MM.1S (cell line): ENCODE measurements at regions not wholly inside any gene's neighbourhood (a gene's known extent, or its start where the extent isn't known, plus 50 kb on each side); places are given as distances from the start of the nearest gene placed in this dataset.
A peak's percentile ranks its signal among the peaks of the same experiment; 100 is the strongest.

Experiments used
- DNase-seq: peaks from one replicate; pipeline ENCODE4 v3.0.0-alpha.2; 2015
- H2AFZ ChIP-seq: fragments of 300-600 bp; sonication (generic); 2 replicates; pipeline ENCODE4 v1.6.0; 2016; ENCODE audit warnings: antibody characterized with exemption, low read length
- H3F3A ChIP-seq: fragments of 300-600 bp; sonication (generic); 2 replicates; pipeline ENCODE4 v1.6.1; 2016; ENCODE audit warnings: mild to moderate bottlenecking, antibody characterized with exemption, low read length, moderate library complexity, mixed read lengths; ENCODE audit not compliant: insufficient read depth
- H3K27ac ChIP-seq: fragments of 300-600 bp; sonication (generic); 2 replicates; pipeline ENCODE4 v1.5.1; 2016; ENCODE audit warnings: mild to moderate bottlenecking, low read length
- H3K27me3 ChIP-seq: fragments of 300-600 bp; sonication (generic); replicated peaks from 2 replicates; pipeline ENCODE4 v1.6.0; 2016; ENCODE audit warnings: low read length; ENCODE audit not compliant: insufficient read depth
- H3K36me3 ChIP-seq: fragments of 300-600 bp; sonication (generic); replicated peaks from 2 replicates; pipeline ENCODE4 v1.6.1; 2016; ENCODE audit warnings: mild to moderate bottlenecking, low read length, mixed read lengths; ENCODE audit not compliant: insufficient read depth
- H3K4me1 ChIP-seq: fragments of 300-600 bp; sonication (generic); 2 replicates; pipeline ENCODE4 v1.6.1; 2016; ENCODE audit warnings: low read length, mixed read lengths
- H3K4me2 ChIP-seq: fragments of 300-600 bp; sonication (generic); 2 replicates; pipeline ENCODE4 v1.6.0; 2016; ENCODE audit warnings: low read depth, low read length
- H3K4me3 ChIP-seq: fragments of 300-600 bp; sonication (generic); 2 replicates; pipeline ENCODE4 v1.5.1; 2016; ENCODE audit warnings: low read length, mixed read lengths
- H3K79me2 ChIP-seq: fragments of 300-600 bp; sonication (generic); 2 replicates; pipeline ENCODE4 v1.6.1; 2016; ENCODE audit warnings: mixed run types, low read length, mixed read lengths
- H3K9ac ChIP-seq: fragments of 300-600 bp; sonication (generic); 2 replicates; pipeline ENCODE4 v1.6.1; 2016; ENCODE audit warnings: low read length, mixed read lengths
- H3K9me2 ChIP-seq: fragments of 300-600 bp; sonication (generic); replicated peaks from 2 replicates; pipeline ENCODE4 v1.6.1; 2016; ENCODE audit warnings: mild to moderate bottlenecking, low read length, mixed read lengths; ENCODE audit not compliant: insufficient read depth
- H3K9me3 ChIP-seq: fragments of 300-600 bp; sonication (generic); replicated peaks from 2 replicates; pipeline ENCODE4 v1.6.1; 2016; ENCODE audit warnings: mild to moderate bottlenecking, low read length, mixed read lengths; ENCODE audit not compliant: insufficient read depth
- H4K20me1 ChIP-seq: fragments of 300-600 bp; sonication (generic); 2 replicates; pipeline ENCODE4 v1.6.1; 2016; ENCODE audit warnings: mild to moderate bottlenecking, low read length, moderate library complexity, mixed read lengths; ENCODE audit not compliant: insufficient read depth
- EZH2 ChIP-seq: fragments of 300-600 bp; sonication (generic); optimal IDR thresholded peaks from 2 replicates; pipeline ENCODE3; 2017; ENCODE audit warnings: low read depth, mild to moderate bottlenecking, antibody characterized with exemption, low read length, mixed read lengths
- EZH2phosphoT487 ChIP-seq: fragments of 300-600 bp; sonication (generic); IDR thresholded peaks from 2 replicates; pipeline ENCODE4 v1.6.1; 2018; ENCODE audit warnings: antibody characterized with exemption, low read length
- TF ChIP-seq, protein P1 (sequence below): fragments of 300-600 bp; sonication (generic); IDR thresholded peaks from 2 replicates; pipeline ENCODE4 v1.5.1; 2016; ENCODE audit warnings: antibody characterized with exemption, low read length, mixed read lengths

DNA sequence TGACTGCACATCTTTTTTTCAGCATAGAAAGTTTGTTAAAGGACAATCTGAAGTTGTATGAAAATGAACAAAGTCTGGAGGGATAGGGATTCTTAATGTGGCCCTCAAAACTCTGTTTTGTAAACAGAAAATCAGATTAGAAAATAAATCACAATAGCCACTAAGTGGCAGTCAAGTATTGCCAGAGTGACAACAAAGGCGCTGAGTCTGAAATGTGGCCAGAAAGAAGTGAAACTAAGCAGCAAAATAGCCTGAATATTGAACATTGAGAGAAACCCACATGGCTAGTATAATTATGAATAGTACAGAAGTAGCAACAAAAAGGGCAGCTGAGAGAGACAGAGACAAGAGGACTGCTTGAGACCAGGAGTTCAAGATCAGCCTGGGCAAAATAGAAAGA lies 81.1 kb upstream of the CT45A1 start:
- Histone ChIP-seq H3K9me2 (no peaks in the 10 kb centered on the region), H3K79me2 (no peaks in the 10 kb centered on the region), H3K27ac (no peak overlapping the region), H3K9ac (no peak overlapping the region), H3F3A (no peaks in the 10 kb centered on the region), H3K4me3 (no peak overlapping the region), H2AFZ (no peak overlapping the region), H3K4me1 (no peaks in the 10 kb centered on the region), H3K4me2 (no peak overlapping the region), H3K9me3 (no peaks in the 10 kb centered on the region), H4K20me1 (no peaks in the 10 kb centered on the region), H3K27me3 (no peaks in the 10 kb centered on the region), H3K36me3 (no peaks in the 10 kb centered on the region)
- DNase-seq: peak; percentile 68
- TF ChIP-seq EZH2phosphoT487 (no peak), EZH2 (no peak)
- TF ChIP-seq, protein P1, sequence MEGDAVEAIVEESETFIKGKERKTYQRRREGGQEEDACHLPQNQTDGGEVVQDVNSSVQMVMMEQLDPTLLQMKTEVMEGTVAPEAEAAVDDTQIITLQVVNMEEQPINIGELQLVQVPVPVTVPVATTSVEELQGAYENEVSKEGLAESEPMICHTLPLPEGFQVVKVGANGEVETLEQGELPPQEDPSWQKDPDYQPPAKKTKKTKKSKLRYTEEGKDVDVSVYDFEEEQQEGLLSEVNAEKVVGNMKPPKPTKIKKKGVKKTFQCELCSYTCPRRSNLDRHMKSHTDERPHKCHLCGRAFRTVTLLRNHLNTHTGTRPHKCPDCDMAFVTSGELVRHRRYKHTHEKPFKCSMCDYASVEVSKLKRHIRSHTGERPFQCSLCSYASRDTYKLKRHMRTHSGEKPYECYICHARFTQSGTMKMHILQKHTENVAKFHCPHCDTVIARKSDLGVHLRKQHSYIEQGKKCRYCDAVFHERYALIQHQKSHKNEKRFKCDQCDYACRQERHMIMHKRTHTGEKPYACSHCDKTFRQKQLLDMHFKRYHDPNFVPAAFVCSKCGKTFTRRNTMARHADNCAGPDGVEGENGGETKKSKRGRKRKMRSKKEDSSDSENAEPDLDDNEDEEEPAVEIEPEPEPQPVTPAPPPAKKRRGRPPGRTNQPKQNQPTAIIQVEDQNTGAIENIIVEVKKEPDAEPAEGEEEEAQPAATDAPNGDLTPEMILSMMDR: peak; percentile 57

DNA sequence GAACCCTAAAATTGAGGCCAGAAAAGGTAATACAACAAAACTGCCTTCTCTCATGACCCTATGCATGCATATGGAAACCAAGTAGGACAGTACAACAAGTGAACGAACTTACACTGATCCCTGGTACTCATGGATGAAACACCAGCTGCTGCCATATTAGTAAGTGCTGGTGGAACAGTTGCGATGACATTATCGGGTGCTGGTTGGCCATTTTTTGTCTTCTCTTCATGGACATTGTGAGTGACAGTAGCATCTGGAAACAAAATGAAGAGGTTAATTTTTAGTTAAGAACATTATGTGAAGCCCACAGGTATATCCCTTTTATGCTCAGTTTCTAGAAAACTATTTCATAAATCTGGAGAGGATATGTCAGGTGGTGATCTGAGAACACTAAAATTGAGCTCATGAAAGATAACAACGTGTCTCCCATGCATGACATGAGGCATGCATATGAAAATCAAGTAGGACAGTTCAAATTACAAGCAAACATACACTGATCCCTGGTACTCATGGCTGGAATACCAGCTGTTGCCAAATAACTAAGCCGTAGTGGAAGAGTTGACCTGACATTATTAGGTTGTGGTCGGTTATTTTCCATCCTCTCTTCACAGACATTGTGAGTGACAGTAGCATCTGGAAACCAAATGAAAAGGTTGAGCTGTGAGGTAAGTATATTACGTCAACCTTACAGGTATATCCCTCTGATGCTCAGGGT lies 74.2 kb upstream of the CT45A1 start:
- Histone ChIP-seq H3K9me2 (no peaks in the 10 kb centered on the region), H3K4me2 (no peak overlapping the region), H3K9ac (no peak overlapping the region), H3K36me3 (no peaks in the 10 kb centered on the region), H3K9me3 (no peaks in the 10 kb centered on the region), H4K20me1 (no peaks in the 10 kb centered on the region), H3K27me3 (no peaks in the 10 kb centered on the region), H3K79me2 (no peaks in the 10 kb centered on the region), H3F3A (no peaks in the 10 kb centered on the region), H3K4me1 (no peaks in the 10 kb centered on the region), H3K27ac (no peak overlapping the region), H2AFZ (no peak overlapping the region), H3K4me3 (no peak overlapping the region)
- no peak for DNase-seq
- TF ChIP-seq EZH2: no peak
- TF ChIP-seq, protein P1: no peak
- TF ChIP-seq EZH2phosphoT487: no peak

DNA sequence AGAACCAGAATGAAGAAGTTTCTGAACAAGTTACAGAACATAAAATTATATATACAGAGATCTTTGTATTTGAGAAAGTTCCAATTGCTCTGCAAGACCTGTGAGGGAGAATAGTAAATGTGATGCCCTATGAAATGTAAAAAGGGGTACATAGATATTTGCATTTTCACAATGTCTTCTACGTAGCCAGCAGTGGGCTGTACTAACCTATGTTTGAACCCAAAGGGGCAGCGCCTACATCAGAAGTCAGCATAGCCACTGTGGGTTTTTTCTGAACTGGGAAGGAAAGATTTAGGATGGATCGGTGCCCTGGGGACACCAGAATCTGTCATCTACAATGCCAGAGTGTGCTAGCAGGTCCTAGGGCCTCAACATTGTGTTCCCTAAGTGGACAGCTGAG lies 69.5 kb upstream of the CT45A1 start:
- Histone ChIP-seq H3K4me1 (no peaks in the 10 kb centered on the region), H3K27me3 (no peaks in the 10 kb centered on the region), H3K36me3 (no peaks in the 10 kb centered on the region), H3K9me2 (no peaks in the 10 kb centered on the region), H3K4me2 (no peak overlapping the region), H3K9ac (no peak overlapping the region), H3K27ac (no peak overlapping the region), H3K9me3 (no peaks in the 10 kb centered on the region), H3K79me2 (no peaks in the 10 kb centered on the region), H3F3A (no peaks in the 10 kb centered on the region), H3K4me3 (no peak overlapping the region), H2AFZ (no peak overlapping the region), H4K20me1 (no peaks in the 10 kb centered on the region)
- DNase-seq: no peak
- TF ChIP-seq EZH2phosphoT487 (no peak), EZH2 (no peak)
- TF ChIP-seq, protein P1: no peak
